ENCODE measurements at regions not wholly inside any gene's neighbourhood (a gene's known extent, or its start where the extent isn't known, plus 50 kb on each side); places are given as distances from the start of the nearest gene placed in this dataset.

GRCh38 chr19:30161021-30161655 lies 211.0 kb upstream of the ZNF536 start:
- H3K9me1 ChIP-seq (ENCODE audit: insufficient read depth, low read length), result no peaks in the 10 kb centered on the region
- H3K9me3 ChIP-seq (ENCODE audit: control insufficient read depth, insufficient read depth, low read length), result peaks cover 25% of the 10 kb centered on the region
- POLR2A ChIA-PET (ENCODE audit: unreplicated experiment), result no interaction called here
- no peak overlapping the region for H3K4me3 ChIP-seq (ENCODE audit: insufficient read depth, low read depth, low read length)
- no peak overlapping the region for H2BK20ac ChIP-seq (ENCODE audit: low read depth, low read length)
- no peak overlapping the region for H3K27ac ChIP-seq (ENCODE audit: insufficient read depth, low read length)
- no peak overlapping the region for H2BK5ac ChIP-seq (ENCODE audit: low read depth, low read length, poor library complexity, severe bottlenecking)
- H3K36me3 ChIP-seq (ENCODE audit: control insufficient read depth, insufficient read depth, low read length), result no peaks in the 10 kb centered on the region
- 40% methylated on average over 2 of the region's 7 CpGs; no CpG with 5 or more reads in 1 of the 2 experiments for WGBS, 2 experiments (ENCODE audit: extremely low coverage in 2 of 2, insufficient read length in 1 of 2)
- no peak overlapping the region for H4K5ac ChIP-seq (ENCODE audit: low read depth, low read length)
- H3K4me2 ChIP-seq (ENCODE audit: low read depth, low read length), result no peak overlapping the region
- H3K4me1 ChIP-seq (ENCODE audit: control insufficient read depth, insufficient read depth, low read length), result no peaks in the 10 kb centered on the region
- no peak overlapping the region for H3K14ac ChIP-seq (replicated peaks; ENCODE audit: low read depth, low read length)
- H4K91ac ChIP-seq (ENCODE audit: insufficient read depth, low read depth, low read length), result no peak overlapping the region
- no peaks in the 10 kb centered on the region for H4K20me1 ChIP-seq (ENCODE audit: insufficient read depth, low read length)
- no TSS peak for BruUV-seq (replicated peaks)
- H3K9ac ChIP-seq (ENCODE audit: low read depth, low read length), result no peak overlapping the region
- no peak overlapping the region for H2BK15ac ChIP-seq (ENCODE audit: low read depth, low read length)
- no peak overlapping the region for H3K56ac ChIP-seq (ENCODE audit: extremely low read depth, insufficient read depth, low read length)
- H2AFZ ChIP-seq (replicated peaks; ENCODE audit: low read length, poor library complexity), result no peak overlapping the region
- ATAC-seq (ENCODE audit: low read depth) (no peak), DNase-seq (no peak)
- H3K27me3 ChIP-seq (ENCODE audit: control insufficient read depth, insufficient read depth, low read length), result no peaks in the 10 kb centered on the region
- no peak overlapping the region for H3K4ac ChIP-seq (ENCODE audit: low read depth, low read length)
- TF ChIP-seq CEBPB (IDR thresholded peaks at IDR 0.05; ENCODE audit: low read depth, low read length), result no peak
- TF ChIP-seq FOS (IDR thresholded peaks at IDR 0.05; ENCODE audit: low read depth, low read length), result no peak
- no peak for TF ChIP-seq CTCF (conservative IDR thresholded peaks at IDR 0.05; ENCODE audit: low read depth, low read length)
- no peak for TF ChIP-seq NFE2L2 (IDR thresholded peaks at IDR 0.05; ENCODE audit: low read depth, low read length)
- no peak for TF ChIP-seq SMC3 (IDR thresholded peaks at IDR 0.05; ENCODE audit: low read depth, low read length)
- no peak for TF ChIP-seq MAFK (IDR thresholded peaks at IDR 0.05; ENCODE audit: low read depth, low read length)
- no peak for TF ChIP-seq CHD1 (IDR thresholded peaks at IDR 0.05; ENCODE audit: low read depth, low read length)
- no peak for TF ChIP-seq ELK1 (IDR thresholded peaks at IDR 0.05; ENCODE audit: borderline replicate concordance, low read depth, low read length)
- TF ChIP-seq BHLHE40 (IDR thresholded peaks at IDR 0.05; ENCODE audit: low read depth, low read length), result no peak
- TF ChIP-seq MAZ (IDR thresholded peaks at IDR 0.05; ENCODE audit: borderline replicate concordance, low read depth, low read length), result no peak
- no peak for TF ChIP-seq USF2 (IDR thresholded peaks at IDR 0.05; ENCODE audit: low read depth, low read length)
- H3K23ac ChIP-seq (ENCODE audit: low read depth, low read length), result no peak overlapping the region
- no peak overlapping the region for H2BK120ac ChIP-seq (ENCODE audit: low read depth, low read length)
- H2AK9ac ChIP-seq (replicated peaks; ENCODE audit: low read depth, low read length, poor library complexity), result no peak overlapping the region
- no peaks in the 10 kb centered on the region for H3K79me1 ChIP-seq (ENCODE audit: low read depth in 1 of 2, low read length in 2 of 2)
- H3K18ac ChIP-seq (ENCODE audit: low read depth, low read length), result no peak overlapping the region
- in situ Hi-C loops (cut with MboI; ENCODE audit: low sequenced_read_pairs), result no loop called here
- CTCF ChIA-PET, result no interaction called here
- H4K8ac ChIP-seq (ENCODE audit: low read depth in 2 of 2, low read length in 2 of 2), result no peak overlapping the region
- intact Hi-C loops (cut with micrococcal nuclease), result no loop called here
- dilution Hi-C loops (cut with HindIII; ENCODE audit: low sequenced_read_pairs, unreplicated experiment), result no loop called here
- no peak overlapping the region for H2AK5ac ChIP-seq (ENCODE audit: low read depth, low read length)

Data from IMR-90 (cell line).